Stimulated activated CD4-positive, alpha-beta T cell treated with anti-CD3 and anti-CD28 coated beads, TNF-alpha, amount 100 ng/mL, for 1 hour (primary cell): ENCODE measurements at regions not wholly inside any gene's neighbourhood (a gene's known extent, or its start where the extent isn't known, plus 50 kb on each side); places are given as distances from the start of the nearest gene placed in this dataset.
"Not testable (repeated sequence)": the region's sequence is repeated elsewhere in the genome, so short reads cannot be mapped to it uniquely, and the experiment has no call there.

Source experiments
- DNase-seq, 3 donors: peaks; one replicate each; pipeline ENCODE4 v3.0.0-alpha.2; 2020; ENCODE audit warnings: low read depth in 3 of 3, low spot score in 1 of 3

DNA sequence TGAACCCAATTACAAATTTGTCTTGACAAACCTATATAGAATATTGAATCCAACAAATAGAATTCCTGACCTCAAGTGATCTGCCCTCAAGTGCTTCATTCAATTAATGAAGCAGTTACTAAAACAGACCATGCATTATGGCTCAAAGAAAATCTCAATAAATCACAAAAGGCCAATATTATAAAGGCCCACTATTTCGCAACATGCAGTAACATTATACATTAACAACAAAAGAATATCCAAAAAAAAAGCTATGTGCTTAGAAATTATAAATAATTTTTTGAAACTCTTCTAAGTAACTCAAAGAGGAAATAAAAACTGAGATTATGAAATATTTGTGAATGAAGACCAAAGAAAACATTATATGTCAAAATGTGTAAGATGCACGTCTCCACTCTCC lies 177.7 kb downstream of the ZNF674 start:
- no peak for DNase-seq

DNA sequence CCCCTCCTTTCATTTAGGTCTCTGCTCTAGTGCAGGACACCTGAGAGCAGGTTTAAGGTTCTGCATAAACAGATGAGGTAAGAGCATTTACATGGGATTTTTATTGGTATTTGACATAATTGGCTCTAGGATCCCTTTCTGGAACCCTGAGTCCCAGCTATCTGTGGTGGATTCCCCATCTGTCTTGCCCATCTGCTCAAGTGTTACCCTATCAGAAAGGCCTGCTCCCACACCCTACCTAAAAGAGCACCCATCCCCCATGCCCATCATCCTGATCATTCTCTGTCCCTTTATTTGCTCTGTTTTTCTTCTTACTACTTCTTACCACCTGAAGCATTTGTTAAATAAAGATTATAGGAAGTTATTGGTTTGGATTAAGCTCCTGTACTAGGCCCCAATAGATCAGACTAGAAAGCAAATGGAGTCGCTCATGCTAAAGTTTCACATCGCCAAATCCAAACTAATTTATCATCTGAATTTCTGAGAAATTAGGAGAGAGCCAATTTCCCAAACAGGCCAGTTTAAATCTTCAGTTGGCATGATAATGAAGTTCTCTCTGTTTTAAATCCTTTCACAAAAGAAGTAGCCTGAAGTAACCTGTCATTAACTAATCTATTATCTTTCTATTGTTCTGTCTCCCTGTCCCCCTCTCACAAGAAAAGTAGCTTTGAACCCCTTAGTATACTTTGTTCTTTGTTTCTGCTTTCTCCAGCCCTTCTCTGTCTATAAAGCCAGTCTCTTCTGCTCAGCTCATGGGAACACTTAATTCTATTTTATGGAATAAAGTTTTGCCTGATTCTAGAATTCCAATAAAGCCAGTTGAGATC lies 178.6 kb downstream of the ZNF674 start:
- no peak for DNase-seq

DNA sequence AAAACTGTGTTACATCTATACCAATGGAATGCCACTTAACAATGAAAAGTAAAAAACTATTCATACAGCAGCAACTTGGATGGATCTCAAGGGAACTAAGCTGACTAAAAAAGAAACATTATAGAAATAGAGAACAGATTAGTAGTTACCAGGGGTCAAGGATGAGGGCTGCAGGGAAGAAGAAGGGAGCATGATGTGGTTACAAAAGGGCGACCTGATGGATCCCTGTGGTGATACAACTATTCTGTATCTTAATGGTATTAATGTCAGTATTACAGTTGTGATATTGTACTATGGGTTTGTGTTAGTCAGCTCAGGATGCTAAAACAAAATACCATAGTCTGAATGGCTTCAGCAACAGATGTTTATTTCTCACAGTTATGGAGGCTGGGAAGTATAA lies 190.7 kb downstream of the ZNF674 start:
- DNase-seq = no peak

DNA sequence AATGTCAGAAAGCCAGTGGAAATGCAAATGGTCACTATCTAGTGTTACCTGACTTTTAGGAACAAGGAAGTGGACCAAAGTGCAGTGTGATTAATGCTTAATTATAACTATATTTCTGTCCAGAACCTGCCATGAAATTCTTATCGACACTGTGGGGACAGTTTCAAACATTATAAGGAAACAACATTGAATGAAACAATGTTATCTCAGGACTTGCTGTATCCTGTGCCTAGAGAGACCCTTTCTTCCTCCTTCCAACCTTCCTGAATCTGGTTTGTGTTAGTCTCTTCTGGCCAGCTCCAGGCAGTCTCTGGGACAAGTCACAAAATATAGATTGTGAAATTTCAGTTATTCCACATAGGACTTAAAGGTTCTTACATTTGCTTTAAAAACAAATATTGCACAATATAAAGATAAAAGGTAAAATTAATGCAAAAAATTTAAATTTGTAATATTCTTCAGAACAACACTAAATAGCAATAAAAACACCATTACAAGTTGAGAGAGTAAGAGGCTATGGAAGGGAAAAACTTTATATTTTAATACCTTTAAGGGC lies 203.4 kb downstream of the ZNF674 start:
- no peak for DNase-seq

DNA sequence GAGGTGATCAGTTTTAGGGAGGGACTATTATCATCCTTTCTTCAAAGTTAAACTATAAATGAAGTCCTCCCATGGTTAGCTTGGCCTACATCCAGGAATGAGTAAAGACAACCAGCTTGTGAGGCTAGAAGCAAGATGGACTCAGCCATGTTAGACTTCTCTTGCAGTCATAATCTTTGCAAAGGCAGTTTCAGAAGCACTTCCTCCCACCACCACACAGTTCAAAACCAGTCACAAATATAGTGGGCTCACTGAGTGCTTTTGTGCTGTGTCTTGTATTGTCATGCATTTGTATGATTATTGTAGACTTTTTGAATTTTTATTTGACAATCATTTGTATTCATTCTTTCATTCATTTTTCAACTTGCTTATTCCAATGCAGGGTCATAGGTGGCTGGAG lies 204.5 kb downstream of the ZNF674 start:
- no peak for DNase-seq

DNA sequence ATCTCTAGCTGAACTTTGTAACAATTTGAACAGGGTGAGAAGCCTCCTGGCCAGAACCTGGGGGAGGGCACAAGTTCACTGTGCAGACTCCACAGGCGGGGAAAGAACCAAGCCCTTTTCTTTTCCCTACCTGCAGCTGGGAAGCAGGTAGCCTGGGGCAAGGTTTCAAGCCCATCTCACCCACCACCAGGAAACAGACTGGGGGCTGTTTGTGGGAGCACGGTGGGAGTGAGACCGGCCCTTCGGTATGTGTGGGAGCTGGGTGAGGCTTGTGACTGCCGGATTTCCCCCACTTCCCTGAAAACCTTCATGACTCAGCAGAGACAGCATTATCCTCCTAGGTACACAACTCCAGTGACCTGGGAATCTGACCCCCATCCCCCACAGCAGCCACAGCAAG lies 211.7 kb downstream of the ZNF674 start:
- no peak for DNase-seq

DNA sequence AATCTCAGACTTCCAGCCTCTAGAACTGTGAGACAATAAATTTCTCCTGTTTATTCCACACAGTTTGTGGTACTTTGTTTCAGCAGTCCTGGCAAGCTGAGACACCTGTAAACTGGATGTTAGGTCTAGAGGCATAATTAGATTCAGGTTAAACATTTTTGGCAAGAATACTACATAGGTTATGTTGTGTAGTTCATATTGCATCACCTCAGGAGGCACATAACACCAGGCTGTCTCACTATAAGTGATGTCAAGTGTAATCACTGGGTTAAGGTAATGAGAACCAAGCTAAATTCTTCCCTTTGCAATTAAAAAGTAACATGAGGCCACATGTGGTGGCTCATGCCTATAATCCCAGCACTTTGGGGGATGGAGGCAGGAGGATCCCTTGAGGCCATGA lies 214.2 kb downstream of the ZNF674 start:
- DNase-seq = no peak

DNA sequence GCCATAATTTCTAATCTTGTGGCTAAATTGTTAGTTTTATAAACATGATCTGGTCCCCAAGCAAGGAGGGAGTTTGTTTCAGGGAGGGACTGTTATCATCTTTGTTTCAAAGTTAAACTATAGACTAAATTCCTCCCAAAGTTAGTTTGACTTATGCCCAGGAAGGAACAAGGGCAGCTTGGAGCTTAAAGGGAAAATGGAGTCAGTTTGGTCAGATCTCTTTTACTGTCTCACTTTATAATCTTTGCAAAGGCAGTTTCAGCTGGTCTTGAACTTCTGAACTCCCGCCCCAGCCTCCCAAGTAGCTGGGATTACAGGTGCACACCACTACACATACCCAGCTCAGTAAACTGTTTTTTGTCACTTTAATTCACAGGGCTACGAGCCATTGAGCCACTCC lies 214.7 kb downstream of the ZNF674 start:
- DNase-seq = no peak

DNA sequence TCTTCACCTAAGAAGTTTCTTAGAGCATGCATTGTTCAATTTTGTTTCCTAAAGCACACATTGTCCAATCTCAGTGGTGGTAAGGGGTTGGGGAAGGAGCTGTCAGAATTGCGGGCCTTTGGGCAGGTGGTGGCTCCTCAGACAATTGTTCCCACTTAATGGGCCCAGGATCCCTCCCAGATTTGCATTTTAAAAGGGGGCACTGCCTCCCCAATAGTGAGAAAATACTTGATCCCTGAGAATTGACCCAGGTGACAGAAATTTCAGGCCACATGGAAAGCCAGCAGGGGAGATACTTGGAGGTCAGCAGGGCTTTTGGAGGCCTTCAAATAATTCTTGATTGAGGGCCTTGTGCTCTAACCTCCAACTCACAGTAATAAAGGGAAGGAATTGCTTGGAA lies 217.1 kb downstream of the ZNF674 start:
- no peak for DNase-seq

DNA sequence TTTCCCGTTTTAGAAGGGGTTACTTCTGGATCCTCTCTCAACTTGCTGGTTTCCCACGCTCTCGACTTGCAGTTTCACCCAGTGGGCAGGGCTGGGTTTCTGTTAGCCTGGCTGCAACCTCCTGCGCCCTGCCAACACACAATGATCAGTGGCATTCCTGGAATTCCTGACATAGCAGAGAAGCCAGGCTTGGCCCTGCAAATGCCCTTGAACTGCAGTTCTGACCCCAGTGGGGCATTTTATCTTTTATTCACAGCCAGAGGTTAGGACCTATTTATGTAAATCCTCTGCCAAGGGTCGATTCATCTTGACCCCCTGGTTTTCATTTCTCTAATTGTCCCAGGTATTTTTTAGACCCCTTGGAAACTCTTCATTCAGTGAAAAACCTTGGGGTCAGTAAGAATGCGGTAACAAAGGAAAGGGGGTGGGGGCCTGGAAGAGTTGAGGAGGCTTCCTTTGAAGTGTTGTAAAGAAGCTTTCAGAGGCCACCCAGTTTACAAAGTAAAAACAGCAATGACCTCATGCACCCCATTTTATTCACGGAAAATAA lies 217.6 kb downstream of the ZNF674 start:
- DNase-seq = no peak

DNA sequence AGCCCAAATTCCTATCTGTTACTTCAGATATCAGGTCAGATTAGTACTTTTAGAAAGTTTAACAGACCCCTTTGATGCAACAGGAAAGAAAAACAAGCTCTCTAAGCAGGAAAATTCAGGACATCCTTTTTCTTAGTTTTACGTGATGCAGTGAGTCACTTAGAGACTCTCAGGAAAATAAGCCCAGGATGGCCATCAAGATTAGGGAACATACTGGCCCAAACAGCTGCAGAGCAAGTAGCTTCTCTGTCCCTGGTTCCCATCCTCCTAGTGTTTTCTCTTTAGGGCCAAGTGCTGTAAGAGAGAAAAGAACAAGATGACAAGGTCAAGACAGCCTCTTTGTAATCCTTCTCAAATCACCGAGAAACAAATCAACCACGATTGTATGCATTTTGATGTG lies 219.1 kb downstream of the ZNF674 start:
- no peak for DNase-seq

DNA sequence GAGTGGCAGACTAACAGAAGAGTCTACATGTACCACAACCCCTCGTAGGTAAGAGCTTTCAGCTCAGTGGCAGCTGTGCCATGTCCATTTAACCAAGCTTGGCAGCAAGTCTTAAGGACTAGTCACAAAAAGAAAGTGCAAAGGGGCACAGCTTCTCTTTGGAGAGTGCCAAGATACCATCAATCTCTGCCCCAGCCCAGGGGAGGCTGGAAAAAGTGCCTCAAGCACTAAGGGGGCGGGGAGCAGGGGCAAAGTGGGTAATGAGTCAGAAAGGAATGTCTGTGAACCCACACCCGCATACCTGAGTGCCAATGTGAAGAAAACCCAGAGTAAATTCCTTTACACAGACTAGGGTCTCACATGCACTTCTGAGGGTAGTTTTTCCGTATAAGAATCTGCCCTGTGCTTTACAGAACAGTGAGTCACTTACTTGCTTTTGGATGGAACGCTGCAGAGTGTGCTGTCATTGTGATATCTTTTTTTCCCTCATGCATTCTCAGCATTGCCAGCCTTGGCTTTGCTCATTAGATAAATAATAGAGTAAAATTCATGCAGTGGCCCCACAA lies 219.8 kb downstream of the ZNF674 start:
- DNase-seq = peak; percentile 3 to 18 (median 18)

DNA sequence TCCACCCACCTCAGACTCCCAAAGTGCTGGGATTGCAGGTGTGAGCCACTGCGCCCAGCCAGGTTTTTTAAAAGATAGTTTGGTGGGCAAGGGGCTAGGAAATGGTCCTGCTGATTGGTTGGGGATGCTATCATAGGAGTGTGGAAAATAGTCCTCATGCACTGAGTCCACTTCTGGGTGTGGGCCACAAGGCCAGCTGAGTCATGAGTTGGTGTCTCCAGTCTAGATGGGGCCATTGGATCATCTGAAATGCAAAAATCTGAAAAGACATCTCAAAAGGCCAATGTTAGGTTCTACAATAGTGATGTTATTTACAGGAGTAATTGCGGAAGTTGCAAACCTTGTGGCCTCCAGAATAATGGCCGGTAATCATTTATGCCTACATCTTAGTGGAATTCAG lies 221.1 kb downstream of the ZNF674 start:
- no peak for DNase-seq

DNA sequence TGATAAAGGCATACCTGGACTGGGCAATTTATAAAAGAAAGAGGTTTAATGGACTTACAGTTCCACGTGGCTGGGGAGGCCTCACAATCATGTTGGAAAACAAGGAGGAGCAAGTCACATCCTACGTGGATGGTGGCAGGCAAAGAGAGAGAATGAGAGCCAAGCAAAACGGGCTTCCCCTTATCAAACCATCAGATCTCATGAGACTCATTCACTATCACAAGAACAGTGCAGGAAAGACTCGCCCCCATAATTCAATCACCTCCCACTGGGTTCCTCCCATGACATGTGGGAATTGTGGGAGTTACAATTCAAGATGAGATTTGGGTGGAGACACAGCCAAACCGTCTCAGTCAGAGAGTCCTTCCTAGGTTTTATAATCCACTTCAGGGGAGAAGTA lies 222.3 kb downstream of the ZNF674 start:
- not testable (repeated sequence) for DNase-seq

DNA sequence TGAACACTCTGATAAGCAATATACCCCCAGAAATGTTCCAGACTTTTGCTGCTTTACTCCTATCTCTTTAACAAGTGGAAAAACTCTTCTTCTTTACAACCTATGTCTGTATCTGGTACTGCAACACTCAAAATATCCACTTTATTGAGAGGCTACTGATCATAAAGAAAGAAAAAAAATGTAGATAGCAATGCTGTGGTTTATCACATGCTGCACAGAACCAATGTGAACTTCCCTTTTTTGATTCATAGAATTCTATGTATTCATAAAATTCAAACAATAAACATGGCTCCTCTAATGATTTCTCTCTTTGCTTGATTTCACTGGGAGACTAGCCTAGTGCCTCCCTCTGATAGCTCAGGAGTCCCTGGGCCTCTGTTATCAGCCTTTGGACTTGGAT lies 223.5 kb downstream of the ZNF674 start:
- DNase-seq = no peak

DNA sequence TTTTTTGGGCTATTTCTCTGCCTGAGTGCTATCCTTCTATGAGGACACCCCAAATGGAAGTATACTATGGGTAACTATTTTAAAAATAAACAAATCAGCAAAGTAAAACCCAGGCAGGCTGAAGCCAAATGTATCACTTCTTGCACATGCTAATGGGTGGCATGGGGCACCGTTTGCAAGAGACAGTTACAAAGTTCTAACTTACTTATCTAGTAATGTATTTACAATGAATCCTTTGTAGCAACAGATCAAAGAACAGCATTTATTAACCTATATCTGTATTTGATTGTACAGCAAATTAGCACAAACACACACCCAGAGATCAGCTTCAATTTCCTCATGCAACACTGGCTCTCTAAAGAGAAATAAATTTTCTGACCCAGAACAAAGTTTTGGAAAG lies 225.5 kb downstream of the ZNF674 start:
- no peak for DNase-seq

DNA sequence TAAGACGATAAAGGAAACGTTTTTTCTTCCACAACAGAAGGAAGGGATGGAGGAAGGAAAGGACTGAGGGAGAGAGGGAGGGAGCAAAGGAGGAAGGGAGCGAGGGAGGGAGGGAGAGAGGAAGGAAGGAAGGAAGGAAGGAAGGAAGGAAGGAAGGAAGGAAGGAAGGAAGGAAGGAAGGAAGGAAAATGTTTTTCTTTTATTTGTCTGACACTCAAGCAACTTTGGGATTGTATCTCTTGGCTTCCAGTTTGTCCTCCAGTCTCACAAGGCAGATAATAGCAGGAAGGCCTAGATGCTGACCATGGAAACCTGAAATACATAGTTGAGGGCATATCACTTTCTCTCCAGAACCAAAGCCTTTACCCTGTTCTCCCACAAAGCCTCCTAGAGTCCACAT lies 226.7 kb downstream of the ZNF674 start:
- no peak for DNase-seq

DNA sequence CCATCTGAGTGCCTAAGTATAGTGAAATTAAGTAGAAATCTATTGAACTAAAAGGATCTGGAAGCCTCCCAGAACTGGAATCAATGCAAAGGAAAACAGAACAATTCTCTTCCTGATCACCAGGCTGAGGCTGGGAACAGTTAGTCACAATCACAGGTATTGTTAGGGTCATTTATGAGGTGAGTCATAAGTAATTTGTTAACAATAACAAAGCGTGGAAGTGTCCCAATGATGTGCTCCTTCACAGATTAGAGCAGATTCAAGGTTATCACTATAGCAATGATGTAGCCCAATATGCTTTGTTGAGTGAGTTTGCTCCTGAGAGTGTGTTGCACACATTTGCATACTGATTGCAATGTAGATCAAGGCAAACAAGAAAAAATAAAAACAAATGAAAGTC lies 228.1 kb downstream of the ZNF674 start:
- DNase-seq = no peak

DNA sequence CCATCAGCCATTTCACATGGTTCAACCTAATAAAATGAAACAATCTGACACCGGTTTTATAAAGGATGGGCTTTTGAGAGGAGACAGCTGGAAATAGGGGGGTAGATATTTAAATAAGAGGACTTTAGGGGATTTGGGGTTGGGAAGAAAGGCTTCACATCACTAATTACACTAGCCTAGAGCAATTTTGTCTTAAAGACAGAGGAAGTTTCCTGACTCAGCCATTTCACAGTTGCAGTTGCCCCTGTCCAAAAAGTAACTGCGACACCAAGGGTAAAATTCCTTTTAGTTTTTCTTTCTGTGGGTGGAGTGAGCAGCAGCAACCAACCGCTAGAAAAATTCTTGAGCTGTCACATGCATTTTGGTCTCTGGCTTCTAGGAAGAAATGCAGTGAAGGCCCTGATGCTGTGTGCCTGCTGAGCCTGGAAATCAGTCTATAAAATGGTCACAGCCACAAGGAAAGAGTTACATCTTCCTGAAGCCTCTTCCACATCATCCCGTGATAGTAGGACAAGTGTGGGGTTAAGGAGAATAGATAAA lies 233.6 kb downstream of the ZNF674 start:
- DNase-seq = no peak

DNA sequence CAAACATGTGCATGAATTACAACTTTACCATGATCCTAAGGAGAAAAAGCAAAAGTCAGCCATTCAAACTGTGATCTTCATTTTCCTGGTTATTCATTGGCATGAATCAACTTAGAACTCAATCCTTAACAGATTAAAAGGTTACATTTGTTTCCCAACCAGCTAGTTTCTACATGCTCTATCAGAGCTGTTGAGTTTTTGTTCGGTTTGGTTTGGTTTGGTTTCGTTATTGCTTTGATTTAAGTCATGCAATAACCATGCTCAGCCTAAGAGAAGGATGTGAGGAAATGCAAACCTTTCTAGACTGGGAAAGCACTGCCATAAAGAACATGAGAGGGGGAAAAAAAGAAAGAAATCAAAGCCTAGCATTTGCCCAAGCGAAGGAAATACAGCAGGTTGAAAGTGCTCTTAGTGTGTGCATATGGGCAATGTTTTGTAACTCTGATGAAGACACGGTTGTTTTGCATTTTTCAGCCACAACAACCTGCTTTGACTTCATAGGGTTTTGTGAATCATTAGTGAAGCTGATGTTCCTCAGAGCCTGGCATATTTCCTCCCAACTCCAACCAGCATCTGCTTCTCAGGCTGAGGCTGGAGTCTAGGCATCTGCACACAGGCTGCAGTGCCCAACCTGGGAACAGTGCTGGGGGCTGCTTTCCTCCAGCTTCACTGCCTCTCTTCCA lies 234.3 kb downstream of the ZNF674 start:
- no peak for DNase-seq

DNA sequence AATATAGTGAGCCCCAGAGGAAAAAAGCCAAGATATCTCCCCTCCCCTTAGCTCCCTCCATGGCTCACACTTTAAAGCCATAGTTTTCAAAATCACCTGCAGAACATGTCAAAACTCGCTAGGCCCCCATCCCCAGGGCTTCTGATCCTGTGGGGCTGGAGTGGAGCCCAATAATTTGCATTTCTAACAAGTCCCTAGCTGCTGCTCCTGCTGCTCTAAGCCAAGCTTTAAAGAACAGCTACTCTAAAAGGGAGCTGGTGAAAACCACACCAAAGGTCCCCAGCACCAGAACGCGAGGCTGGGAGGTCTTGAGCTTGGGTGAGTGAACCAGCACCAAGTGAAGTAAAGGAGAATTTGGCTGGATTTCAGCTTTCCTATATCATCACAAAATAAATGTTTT lies 237.1 kb downstream of the ZNF674 start:
- no peak for DNase-seq

DNA sequence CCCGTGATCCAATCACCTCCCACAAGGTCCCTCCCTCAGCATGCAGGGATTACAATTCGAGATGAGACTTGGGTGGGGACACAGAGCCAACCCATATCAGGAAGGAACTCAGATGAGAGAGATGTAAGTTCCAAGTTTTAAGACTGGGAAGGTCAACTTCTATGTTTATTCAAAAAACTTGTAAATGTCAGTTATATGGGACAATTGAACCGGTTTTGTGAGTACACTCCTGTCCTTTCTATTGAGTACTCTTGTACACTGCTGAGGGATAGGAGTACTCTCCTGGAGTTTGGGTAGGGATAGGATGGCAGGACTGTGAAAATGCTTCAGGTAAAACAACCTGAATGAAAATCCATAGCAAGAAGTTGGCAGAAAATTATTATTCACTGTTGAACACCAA lies 239.1 kb downstream of the ZNF674 start:
- no peak for DNase-seq
